Retinal pigment epithelial cell (primary cell): ENCODE measurements at regions not wholly inside any gene's neighbourhood (a gene's known extent, or its start where the extent isn't known, plus 50 kb on each side); places are given as distances from the start of the nearest gene placed in this dataset.

Source experiments
- DNase-seq: peaks from one replicate; pipeline ENCODE4 v3.0.0-alpha.2; 2010; ENCODE audit warnings: low read depth
- H3K4me3 ChIP-seq: 2 replicates; pipeline ENCODE4 v1.5.1; 2011; ENCODE audit warnings: mild to moderate bottlenecking, low read length, control low read depth, moderate library complexity
- CTCF ChIP-seq: conservative IDR thresholded peaks from 2 replicates; pipeline ENCODE4 v1.5.1; 2011; ENCODE audit warnings: low read depth, low read length, control low read depth, inconsistent platforms

- H3K4me3 ChIP-seq = no peak overlapping the region
- DNase-seq = no peak
- no peak for TF ChIP-seq CTCF
Observed at GRCh38 chr10:36677431-36677768, 448.0 kb upstream of the ANKRD30A start.

- no peak for TF ChIP-seq CTCF
- no peak for DNase-seq
- no peak overlapping the region for H3K4me3 ChIP-seq
Observed at GRCh38 chr10:36676756-36677430, 448.5 kb upstream of the ANKRD30A start.

- no peak for DNase-seq
- TF ChIP-seq CTCF = no peak
- H3K4me3 ChIP-seq = no peak overlapping the region
Observed at GRCh38 chr10:36676321-36676720, 449.1 kb upstream of the ANKRD30A start.

- no peak overlapping the region for H3K4me3 ChIP-seq
- no peak for TF ChIP-seq CTCF
- DNase-seq = no peak
Observed at GRCh38 chr10:36675458-36675880, 449.9 kb upstream of the ANKRD30A start.

GRCh38 chr10:36671607-36672006, 453.8 kb upstream of the ANKRD30A start:
- TF ChIP-seq CTCF = no peak
- no peak for DNase-seq
- no peak overlapping the region for H3K4me3 ChIP-seq

- TF ChIP-seq CTCF = no peak
- DNase-seq = no peak
- H3K4me3 ChIP-seq = no peak overlapping the region
Observed at GRCh38 chr10:36670621-36671402, 454.6 kb upstream of the ANKRD30A start.
